Glutamatergic neuron (in vitro differentiated cells): ENCODE measurements at regions not wholly inside any gene's neighbourhood (a gene's known extent, or its start where the extent isn't known, plus 50 kb on each side); places are given as distances from the start of the nearest gene placed in this dataset.

Experiments used
- DNase-seq: peaks from one replicate; pipeline ENCODE4 v3.0.0; 2022
- H3K27ac Mint-ChIP-seq: one replicate; pipeline ENCODE4 v1.8.0; 2020; ENCODE audit warnings: mild to moderate bottlenecking, mixed read lengths, inconsistent platforms; ENCODE audit not compliant: unreplicated experiment
- H3K27me3 Mint-ChIP-seq: one replicate; pipeline ENCODE4 v1.8.0; 2020; ENCODE audit warnings: mild to moderate bottlenecking, moderate library complexity, mixed read lengths, inconsistent platforms; ENCODE audit not compliant: unreplicated experiment
- H3K36me3 Mint-ChIP-seq: one replicate; pipeline ENCODE4 v1.8.0; 2020; ENCODE audit warnings: mild to moderate bottlenecking, mixed read lengths, inconsistent platforms; ENCODE audit not compliant: unreplicated experiment
- H3K4me1 Mint-ChIP-seq: one replicate; pipeline ENCODE4 v1.8.0; 2020; ENCODE audit warnings: mild to moderate bottlenecking, low read depth, mixed read lengths, inconsistent platforms; ENCODE audit not compliant: unreplicated experiment
- H3K4me3 Mint-ChIP-seq: one replicate; pipeline ENCODE4 v1.8.0; 2020; ENCODE audit warnings: mild to moderate bottlenecking, mixed read lengths, inconsistent platforms; ENCODE audit not compliant: unreplicated experiment
- H3K9me3 Mint-ChIP-seq: one replicate; pipeline ENCODE4 v1.8.0; 2020; ENCODE audit warnings: mild to moderate bottlenecking, moderate library complexity, mixed read lengths, inconsistent platforms; ENCODE audit not compliant: unreplicated experiment
- CTCF ChIP-seq: fragments of 200-600 bp; sonication (generic); IDR thresholded peaks from one replicate; pipeline ENCODE4 v1.5.0; 2021; ENCODE audit not compliant: partially characterized antibody, unreplicated experiment

GRCh38 chr1:17933971-17934370 lies 173.6 kb upstream of the IGSF21 start:
- H3K4me3 Mint-ChIP-seq, result no peak overlapping the region
- no peak overlapping the region for H3K27ac Mint-ChIP-seq
- peaks cover 4% of the 10 kb centered on the region for H3K36me3 Mint-ChIP-seq
- TF ChIP-seq CTCF, result no peak
- no peaks in the 10 kb centered on the region for H3K9me3 Mint-ChIP-seq
- no peaks in the 10 kb centered on the region for H3K4me1 Mint-ChIP-seq
- DNase-seq, result no peak
- peaks cover 1% of the 10 kb centered on the region for H3K27me3 Mint-ChIP-seq

GRCh38 chr1:17935230-17935629 lies 172.4 kb upstream of the IGSF21 start:
- H3K36me3 Mint-ChIP-seq, result peaks cover 4% of the 10 kb centered on the region
- H3K27ac Mint-ChIP-seq, result no peak overlapping the region
- peaks cover 1% of the 10 kb centered on the region for H3K27me3 Mint-ChIP-seq
- no peak overlapping the region for H3K4me3 Mint-ChIP-seq
- no peaks in the 10 kb centered on the region for H3K4me1 Mint-ChIP-seq
- H3K9me3 Mint-ChIP-seq, result no peaks in the 10 kb centered on the region
- no peak for TF ChIP-seq CTCF
- no peak for DNase-seq

GRCh38 chr1:17941431-17942189 lies 166.0 kb upstream of the IGSF21 start:
- Mint-ChIP-seq H3K4me1 (no peaks in the 10 kb centered on the region), H3K27ac (no peak overlapping the region), H3K9me3 (no peaks in the 10 kb centered on the region), H3K4me3 (no peak overlapping the region), H3K27me3 (no peaks in the 10 kb centered on the region), H3K36me3 (no peaks in the 10 kb centered on the region)
- no peak for DNase-seq
- no peak for TF ChIP-seq CTCF

- H3K9me3 Mint-ChIP-seq, result no peaks in the 10 kb centered on the region
- H3K4me1 Mint-ChIP-seq, result no peaks in the 10 kb centered on the region
- H3K27ac Mint-ChIP-seq, result no peak overlapping the region
- H3K36me3 Mint-ChIP-seq, result no peaks in the 10 kb centered on the region
- TF ChIP-seq CTCF, result no peak
- no peak overlapping the region for H3K4me3 Mint-ChIP-seq
- H3K27me3 Mint-ChIP-seq, result peaks cover 3% of the 10 kb centered on the region
- no peak for DNase-seq
Measured at GRCh38 chr1:17943506-17943905, 164.1 kb upstream of the IGSF21 start.

- Mint-ChIP-seq H3K4me3 (no peak overlapping the region), H3K36me3 (no peaks in the 10 kb centered on the region), H3K9me3 (no peaks in the 10 kb centered on the region), H3K4me1 (no peaks in the 10 kb centered on the region), H3K27ac (no peak overlapping the region), H3K27me3 (peaks cover 5% of the 10 kb centered on the region)
- no peak for TF ChIP-seq CTCF
- DNase-seq, result no peak
Measured at GRCh38 chr1:17944646-17945045, 163.0 kb upstream of the IGSF21 start.
